Right kidney (tissue), 1 donor: ENCODE measurements at regions not wholly inside any gene's neighbourhood (a gene's known extent, or its start where the extent isn't known, plus 50 kb on each side); places are given as distances from the start of the nearest gene placed in this dataset.

Experiments
- DNase-seq: peaks from one replicate; pipeline ENCODE4 v3.0.0-alpha.2; 2016

DNA sequence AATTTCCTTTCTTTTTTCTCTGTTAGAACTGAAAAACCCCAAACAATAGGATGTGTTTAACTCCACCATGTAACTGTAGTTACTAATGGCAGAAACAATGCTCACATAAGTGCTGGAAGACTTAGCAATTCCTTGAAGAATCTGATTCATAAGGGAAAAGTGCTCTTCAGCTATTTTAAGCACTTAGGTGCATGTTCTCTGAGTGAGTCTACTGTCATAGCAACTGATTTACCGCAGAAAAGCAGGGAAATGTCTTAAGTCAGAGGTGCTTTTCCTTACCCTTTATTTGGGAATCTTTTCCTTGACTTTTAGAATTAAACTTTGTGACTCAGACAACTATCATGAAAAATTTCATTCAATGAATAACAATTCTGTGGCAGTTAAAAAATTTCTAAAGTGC, 65.4 kb upstream of the NABP1 start:
- no peak for DNase-seq

DNA sequence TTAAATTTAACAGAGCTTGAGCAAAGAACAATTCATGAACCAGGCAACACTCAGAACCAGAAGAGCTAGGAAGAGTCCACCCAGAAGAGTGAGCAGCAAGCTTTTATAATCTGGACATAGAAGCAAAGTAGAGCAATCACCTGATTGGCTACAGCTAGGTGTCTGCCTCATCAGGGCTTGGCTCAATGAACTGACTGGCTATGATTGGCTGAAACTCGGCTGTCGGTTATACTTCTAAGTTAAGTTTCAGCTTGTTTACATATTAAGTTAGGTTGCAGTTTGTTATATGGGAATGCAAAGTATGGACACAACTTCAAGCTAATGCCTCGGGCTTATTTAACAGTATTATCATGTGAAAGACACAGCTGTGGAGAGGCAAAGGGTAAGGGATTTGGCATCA, 63.2 kb upstream of the NABP1 start:
- DNase-seq, result no peak

DNA sequence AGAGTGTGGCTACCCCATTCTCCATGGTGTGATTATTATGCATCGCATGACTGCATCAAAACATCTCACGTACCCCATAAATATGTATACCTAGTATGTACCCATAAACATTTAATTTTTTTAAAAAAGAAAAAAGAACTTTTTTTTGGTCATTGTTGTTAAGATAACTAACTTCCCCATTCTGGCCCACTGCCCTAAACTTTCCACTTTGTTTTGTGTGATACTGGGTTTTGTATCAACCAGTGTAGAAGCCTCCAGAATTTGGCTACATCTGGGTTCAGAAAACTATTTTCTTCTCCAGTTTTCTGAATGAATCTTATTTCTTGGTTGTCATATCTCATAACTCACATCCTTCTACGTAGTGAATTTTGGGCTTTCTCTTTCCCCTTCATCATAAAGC, 62.3 kb upstream of the NABP1 start:
- no peak for DNase-seq

DNA sequence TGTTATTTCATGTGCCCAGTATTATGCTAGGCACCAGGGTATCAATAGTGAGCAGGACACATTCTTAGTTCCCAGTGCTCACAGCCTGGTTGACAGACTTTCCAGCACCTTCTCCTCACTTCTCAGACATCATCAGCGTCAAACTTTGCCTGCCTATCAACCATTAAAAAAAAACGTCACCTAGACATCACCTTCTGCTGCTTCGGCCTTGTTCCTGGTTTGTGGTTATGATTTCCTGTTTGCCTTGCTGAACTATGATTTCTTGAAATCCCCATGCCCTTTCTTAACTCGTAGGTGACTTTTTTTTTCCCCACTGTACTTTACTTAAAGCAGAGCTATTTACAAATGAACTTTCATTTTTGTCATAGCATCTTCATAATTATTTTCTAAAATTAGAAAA, 60.4 kb upstream of the NABP1 start:
- DNase-seq, result no peak

DNA sequence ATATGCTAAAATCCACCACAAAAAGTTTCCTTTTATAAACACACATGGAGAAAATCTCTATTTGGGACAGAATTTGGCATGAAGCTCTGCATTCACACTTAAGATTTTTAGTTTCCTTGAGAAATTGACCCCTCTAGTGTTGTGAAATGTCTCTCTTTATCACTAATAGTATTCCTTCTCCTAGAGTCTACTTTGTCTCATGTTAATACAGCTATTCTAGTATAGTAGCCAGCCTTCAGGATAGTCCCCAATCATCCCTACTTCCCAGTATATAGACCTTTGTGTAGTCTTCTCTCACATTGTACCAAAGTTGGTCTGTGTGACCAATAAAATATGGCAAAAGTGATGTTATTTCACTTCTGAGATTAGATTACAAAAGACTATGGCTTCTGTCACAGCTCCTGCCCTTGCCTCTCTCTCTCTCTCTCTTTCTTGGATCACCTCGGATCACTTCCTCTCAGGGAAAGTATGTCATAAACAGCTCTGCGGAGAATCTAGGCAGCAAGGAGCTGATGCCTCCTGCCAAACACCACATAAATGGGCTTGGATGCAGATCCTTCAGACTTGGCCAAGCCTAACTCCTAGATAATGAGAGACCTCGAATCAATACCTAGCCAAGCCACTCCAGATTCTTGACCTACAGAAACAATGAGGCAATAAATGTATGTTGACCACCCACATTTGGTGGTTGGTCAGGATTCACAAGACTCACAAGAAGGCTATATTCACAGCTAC, 59.7 kb upstream of the NABP1 start:
- DNase-seq, result no peak

DNA sequence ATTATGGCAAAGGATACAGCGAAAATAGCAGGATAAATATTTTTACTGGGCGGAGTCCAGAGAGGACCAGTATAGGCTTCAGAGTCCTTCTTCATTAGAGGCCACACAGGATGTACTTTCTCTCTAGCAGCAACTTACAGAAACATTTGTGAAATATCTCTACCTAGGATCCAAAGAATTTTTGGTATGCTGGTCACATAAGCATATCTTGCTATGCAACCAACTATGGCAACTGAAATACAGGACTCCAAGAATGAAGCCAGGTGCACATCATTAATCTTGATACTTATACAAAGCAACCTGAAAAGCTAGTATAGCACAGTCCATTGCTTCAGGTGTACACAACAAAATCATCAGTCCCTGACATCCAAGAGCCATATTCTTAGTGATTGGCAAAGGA, 59.1 kb upstream of the NABP1 start:
- DNase-seq, result no peak

DNA sequence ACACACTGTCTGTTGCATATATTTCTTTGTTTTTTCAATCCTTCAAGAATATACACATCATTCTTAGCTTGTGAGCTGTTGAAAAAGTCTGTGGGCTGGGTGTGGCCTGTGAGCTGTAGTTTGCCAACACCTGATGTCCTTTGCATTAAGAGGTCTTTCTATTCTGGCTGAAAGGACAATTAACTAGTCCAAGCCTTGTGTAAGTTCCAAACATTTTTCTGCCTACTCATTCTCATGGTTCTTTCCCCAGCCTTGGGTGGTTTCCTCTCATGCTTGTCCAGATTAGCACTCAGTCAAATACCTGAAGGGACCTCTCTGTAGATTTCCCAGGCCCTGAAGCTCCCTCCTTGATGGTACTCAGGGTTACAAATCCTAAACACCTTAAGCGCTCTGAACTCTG, 57.8 kb upstream of the NABP1 start:
- no peak for DNase-seq

DNA sequence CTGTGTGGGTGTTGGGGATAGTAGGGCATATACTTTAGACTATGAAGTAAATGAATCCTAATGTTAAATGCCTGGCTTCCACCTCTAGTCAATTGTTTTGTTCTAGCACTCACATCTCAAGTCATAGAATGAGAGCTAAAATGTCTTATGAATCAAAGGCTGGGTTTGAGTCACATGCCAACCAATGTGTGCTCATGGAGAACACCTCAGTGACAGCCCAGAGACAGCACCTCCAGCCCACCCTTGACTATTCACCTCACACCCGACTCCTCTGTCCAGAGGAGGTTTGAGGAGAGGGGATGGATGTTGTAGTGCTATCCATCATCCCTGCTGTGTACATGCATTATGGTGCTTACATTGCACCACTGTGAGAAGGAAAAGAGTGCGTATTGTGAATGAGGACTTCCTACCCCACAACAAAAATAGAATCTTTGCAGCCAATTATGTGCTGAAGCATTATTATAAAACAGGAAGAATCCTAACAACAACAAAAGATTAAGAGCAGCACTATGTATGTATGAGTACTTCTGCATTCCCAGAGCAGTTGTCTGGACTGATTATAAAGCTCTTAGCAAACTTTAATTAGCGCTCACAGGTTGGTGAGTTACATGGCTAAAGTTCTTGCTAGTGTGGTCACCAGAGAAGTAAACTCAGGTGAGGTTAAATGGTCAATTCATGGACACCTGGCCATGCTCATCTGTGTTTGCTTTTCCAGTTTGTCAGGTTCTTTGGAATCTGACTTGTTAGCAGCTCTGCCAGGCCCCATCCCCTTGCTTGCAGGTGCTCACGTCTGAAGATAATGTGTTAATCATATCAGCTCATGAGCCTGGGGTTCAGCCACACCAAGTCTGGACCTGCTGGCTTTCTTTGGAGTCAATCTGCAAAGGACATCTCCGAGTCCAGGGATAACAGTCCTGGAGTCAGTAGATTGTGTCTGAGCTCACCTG, 55.3 kb upstream of the NABP1 start:
- DNase-seq, result no peak

DNA sequence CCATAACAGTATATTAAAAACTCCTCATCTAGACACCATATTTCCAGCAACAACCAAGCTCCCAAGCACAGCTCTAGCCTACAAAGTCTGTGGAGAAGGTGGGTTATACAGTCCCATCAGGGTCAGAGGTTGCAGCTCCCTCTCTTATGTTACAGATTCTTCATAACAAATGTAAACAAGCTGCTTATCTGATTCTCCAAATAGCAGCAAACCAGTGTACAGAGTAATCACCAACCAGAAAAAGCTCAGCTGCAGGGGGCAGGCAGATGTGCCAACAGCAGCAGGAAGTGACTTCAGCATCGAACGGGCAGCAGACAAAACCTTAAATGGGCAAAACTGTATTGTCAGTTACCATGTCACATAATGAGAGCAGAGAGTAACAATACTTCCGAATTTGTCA, 52.9 kb upstream of the NABP1 start:
- DNase-seq, result no peak

DNA sequence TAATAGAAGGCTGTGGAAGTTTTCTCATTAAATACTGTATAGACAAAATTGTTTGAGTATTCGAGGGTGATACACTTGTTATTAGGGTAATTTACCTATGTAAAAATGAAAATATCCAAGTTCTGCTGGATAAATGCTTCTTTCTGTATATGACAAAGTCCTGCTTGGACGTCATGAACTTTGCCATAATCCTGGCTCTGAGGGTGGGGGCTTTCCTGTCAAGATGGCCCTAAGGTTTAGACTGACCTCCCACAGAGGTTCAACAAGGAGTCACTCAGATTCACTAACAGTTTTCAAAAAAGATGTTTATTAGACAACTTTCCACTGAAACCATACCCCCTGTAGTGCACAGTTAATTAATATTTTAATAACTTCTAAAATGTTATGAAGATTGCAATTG, 52.5 kb upstream of the NABP1 start:
- DNase-seq, result no peak

DNA sequence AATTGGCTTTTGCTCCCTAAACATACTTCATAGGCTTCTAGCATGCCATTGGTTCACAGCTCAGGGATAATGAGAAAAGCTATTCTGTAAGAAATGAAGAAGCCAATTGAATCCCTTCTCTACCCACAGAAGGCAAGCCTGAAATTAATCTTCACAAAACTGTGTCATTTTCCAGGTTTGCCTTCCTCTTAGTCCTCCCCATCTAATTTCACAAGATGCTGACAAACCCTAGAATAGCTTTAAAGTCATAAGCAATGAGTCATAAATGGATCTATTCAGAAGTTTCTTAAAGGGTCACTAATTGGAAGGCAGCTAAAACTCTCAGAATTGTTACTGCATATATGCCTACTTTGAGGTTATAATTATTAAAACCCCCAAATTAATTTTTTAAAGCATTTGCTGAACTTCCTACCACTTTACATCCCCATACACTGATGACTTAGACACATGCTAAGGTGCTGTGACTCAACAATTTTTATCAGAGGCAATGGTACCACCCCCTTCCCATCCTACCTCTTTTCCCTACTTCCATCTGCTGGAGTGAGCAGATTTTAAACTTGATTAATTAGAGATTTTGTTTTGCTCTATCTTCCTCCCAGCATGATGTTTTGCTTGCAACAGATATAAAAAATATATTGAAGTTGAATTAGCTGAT, 51.3 kb upstream of the NABP1 start:
- DNase-seq, result no peak

DNA sequence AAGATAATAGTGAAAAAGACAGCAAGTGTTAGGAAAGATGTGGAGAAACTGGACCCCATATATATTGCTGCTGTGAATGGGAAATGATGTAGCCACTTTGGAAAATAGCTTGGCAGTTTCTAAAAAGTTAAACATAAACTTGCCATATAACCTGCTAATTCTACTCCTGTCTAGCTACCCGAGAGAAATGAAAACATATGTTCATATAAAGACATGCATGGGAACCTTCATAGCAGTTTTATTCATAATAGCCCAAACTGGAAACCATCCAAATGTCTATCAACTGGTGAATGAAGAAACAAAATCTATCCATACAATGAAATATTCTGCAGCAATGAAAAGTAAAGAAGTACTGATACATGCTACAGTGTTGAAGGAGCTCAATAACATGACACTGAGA, 50.4 kb upstream of the NABP1 start:
- DNase-seq, result no peak
